Keratinocyte (primary cell): ENCODE measurements at regions not wholly inside any gene's neighbourhood (a gene's known extent, or its start where the extent isn't known, plus 50 kb on each side); places are given as distances from the start of the nearest gene placed in this dataset.

ENCODE experiments used
- DNase-seq: peaks from one replicate; pipeline ENCODE4 v3.0.0-alpha.2; 2011; ENCODE audit warnings: low read depth, missing footprints, low spot score
- FAIRE-seq: peaks from 2 replicates; lab custom pipeline; 2011; peaks lifted over from hg19 to GRCh38; lab: Jason Lieb, UNC
- H2AFZ ChIP-seq: 2 replicates; pipeline ENCODE4 v1.6.0; 2012; ENCODE audit warnings: low read length, control low read depth, inconsistent platforms; ENCODE audit not compliant: control insufficient read depth
- H3K27ac ChIP-seq: 2 replicates; pipeline ENCODE4 v1.5.1; 2011; ENCODE audit warnings: low read length; ENCODE audit not compliant: control insufficient read depth, insufficient read depth
- H3K27me3 ChIP-seq: 3 replicates; pipeline ENCODE4 v1.6.0; 2011; ENCODE audit warnings: low read length; ENCODE audit not compliant: control insufficient read depth, insufficient read depth; ENCODE audit errors: extremely low read depth
- H3K36me3 ChIP-seq, 2 experiments: 2 replicates in 1 of 2; 3 replicates in 1 of 2; pipeline ENCODE4 v1.5.1; 2011; ENCODE audit warnings: low read length in 2 of 2, mild to moderate bottlenecking in 1 of 2; ENCODE audit not compliant: control insufficient read depth in 2 of 2, insufficient read depth in 2 of 2; ENCODE audit errors: extremely low read depth in 1 of 2
- H3K4me1 ChIP-seq: 3 replicates; pipeline ENCODE4 v1.5.1; 2011; ENCODE audit warnings: low read length; ENCODE audit not compliant: control insufficient read depth, insufficient read depth; ENCODE audit errors: extremely low read depth
- H3K4me2 ChIP-seq: 3 replicates; pipeline ENCODE4 v1.6.0; 2011; ENCODE audit warnings: low read depth, low read length; ENCODE audit not compliant: control insufficient read depth, insufficient read depth; ENCODE audit errors: extremely low read depth
- H3K4me3 ChIP-seq, 3 experiments: fragments of 200-600 bp in 1 of 3; sonication (generic) in 1 of 3; 2 replicates in 2 of 3; 3 replicates in 1 of 3; pipeline ENCODE4 v1.5.1; 2011 to 2016; ENCODE audit warnings: low read length in 3 of 3, mild to moderate bottlenecking in 3 of 3, control low read depth in 2 of 3, inconsistent platforms in 1 of 3, low read depth in 1 of 3, mixed read lengths in 1 of 3, mixed run types in 1 of 3, moderate library complexity in 1 of 3; ENCODE audit not compliant: control insufficient read depth in 2 of 3, insufficient read depth in 2 of 3; ENCODE audit errors: extremely low read depth in 1 of 3
- H3K79me2 ChIP-seq: 2 replicates; pipeline ENCODE4 v1.6.0; 2012; ENCODE audit warnings: low read length; ENCODE audit not compliant: control insufficient read depth, insufficient read depth
- H3K9ac ChIP-seq: 3 replicates; pipeline ENCODE4 v1.6.0; 2011; ENCODE audit warnings: low read length; ENCODE audit not compliant: control insufficient read depth, insufficient read depth; ENCODE audit errors: extremely low read depth
- H3K9me1 ChIP-seq: 3 replicates; pipeline ENCODE4 v1.6.0; 2011; ENCODE audit warnings: low read length; ENCODE audit not compliant: control insufficient read depth, insufficient read depth; ENCODE audit errors: extremely low read depth
- H3K9me3 ChIP-seq: 2 replicates; pipeline ENCODE4 v1.5.1; 2012; ENCODE audit warnings: low read depth, low read length; ENCODE audit not compliant: control insufficient read depth
- H4K20me1 ChIP-seq: 3 replicates; pipeline ENCODE4 v1.6.0; 2011; ENCODE audit warnings: low read length; ENCODE audit not compliant: control insufficient read depth, insufficient read depth; ENCODE audit errors: extremely low read depth
- CTCF ChIP-seq, 3 experiments: IDR thresholded peaks in 1 of 3; conservative IDR thresholded peaks in 1 of 3; optimal IDR thresholded peaks in 1 of 3; 2 replicates in 2 of 3; 3 replicates in 1 of 3; pipeline versions ENCODE3 to v1.5.1; 2011; ENCODE audit warnings: low read length in 3 of 3, mild to moderate bottlenecking in 3 of 3, moderate library complexity in 2 of 3, control low read depth in 1 of 3, inconsistent platforms in 1 of 3; ENCODE audit not compliant: insufficient read depth in 2 of 3; ENCODE audit errors: extremely low read depth in 1 of 3
- EZH2 ChIP-seq: IDR thresholded peaks from one replicate; pipeline ENCODE4 v1.6.1; 2012; ENCODE audit warnings: inconsistent platforms, mild to moderate bottlenecking, low read length, moderate library complexity
- dilution Hi-C: fragments of 300-500 bp; cut with MboI; formaldehyde crosslinking; loops from one replicate; pipeline ENCODE4 v1.7.0; 2020; ENCODE audit warnings: low sequenced_read_pairs; ENCODE audit not compliant: extremely low pct_ligation_motif_present

- Histone ChIP-seq H3K4me3 (no peak overlapping the region), H3K9me3 (no peaks in the 10 kb centered on the region), H3K4me2 (no peak overlapping the region), H4K20me1 (no peaks in the 10 kb centered on the region), H3K4me1 (no peaks in the 10 kb centered on the region), H2AFZ (no peak overlapping the region), H3K36me3 (no peaks in the 10 kb centered on the region), H3K9me1 (no peaks in the 10 kb centered on the region), H3K9ac (no peak overlapping the region), H3K79me2 (no peaks in the 10 kb centered on the region), H3K27me3 (peaks cover 4% of the 10 kb centered on the region), H3K27ac (no peak overlapping the region)
- DNase-seq, result no peak
- dilution Hi-C loops, result no loop called here
- FAIRE-seq, result no peak
- TF ChIP-seq EZH2 (no peak), CTCF (optimal IDR thresholded peaks at IDR 0.05 in 1 of 3, IDR thresholded peaks at IDR 0.05 in 1 of 3, conservative IDR thresholded peaks at IDR 0.05 in 1 of 3; ENCODE audit: extremely low read depth in 1 of 3, insufficient read depth in 2 of 3, low read length in 3 of 3) (no peak)
Observed at GRCh38 chr13:44021422-44021821, 141.7 kb downstream of the LACC1 start.

- Histone ChIP-seq H3K27me3 (peaks cover 4% of the 10 kb centered on the region), H3K4me2 (no peak overlapping the region), H3K27ac (no peak overlapping the region), H3K4me3 (no peak overlapping the region), H3K9ac (no peak overlapping the region), H3K4me1 (no peaks in the 10 kb centered on the region), H2AFZ (no peak overlapping the region), H3K79me2 (no peaks in the 10 kb centered on the region), H3K9me3 (no peaks in the 10 kb centered on the region), H4K20me1 (no peaks in the 10 kb centered on the region), H3K36me3 (no peaks in the 10 kb centered on the region), H3K9me1 (no peaks in the 10 kb centered on the region)
- TF ChIP-seq EZH2, result no peak
- TF ChIP-seq CTCF (optimal IDR thresholded peaks at IDR 0.05 in 1 of 3, IDR thresholded peaks at IDR 0.05 in 1 of 3, conservative IDR thresholded peaks at IDR 0.05 in 1 of 3; ENCODE audit: extremely low read depth in 1 of 3, insufficient read depth in 2 of 3, low read length in 3 of 3), result no peak
- FAIRE-seq, result no peak
- no peak for DNase-seq
- dilution Hi-C loops, result no loop called here
Observed at GRCh38 chr13:44022196-44022595, 142.5 kb downstream of the LACC1 start.
